ENCODE measurements at regions not wholly inside any gene's neighbourhood (a gene's known extent, or its start where the extent isn't known, plus 50 kb on each side); places are given as distances from the start of the nearest gene placed in this dataset.

- peak; percentile 34 to 43 (median 37) for TF ChIP-seq CTCF (IDR thresholded peaks at IDR 0.05)
- no peak for TF ChIP-seq POLR2A (IDR thresholded peaks at IDR 0.05)
These were observed 92.0 kb upstream of the VGLL3 start for GRCh38 chr3:87082796-87083440.

Data from testis (tissue), 2 donors.